SK-N-SH (cell line): ENCODE measurements at regions not wholly inside any gene's neighbourhood (a gene's known extent, or its start where the extent isn't known, plus 50 kb on each side); places are given as distances from the start of the nearest gene placed in this dataset.

Source experiments
- CTCF ChIA-PET: fragments of 300-600, 350-600 bp; formaldehyde crosslinking; extraction: SDS; loops from one replicate; lab custom pipeline; 2021; lab: Yijun Ruan, JAX
- POLR2A ChIA-PET: fragments of 350-600 bp; sonication (Branson Sonifier 250); formaldehyde crosslinking; extraction: SDS; loops from one replicate; lab custom pipeline; 2020; ENCODE audit warnings: antibody characterized with exemption, inconsistent platforms; lab: Yijun Ruan, JAX
- DNase-seq: peaks from one replicate; pipeline ENCODE4 v3.0.0; 2012
- H2AFZ ChIP-seq: fragments of 200-600 bp; sonication (generic); 2 replicates; pipeline ENCODE4 v1.8.1; 2016; ENCODE audit warnings: antibody characterized with exemption, mild to moderate bottlenecking, low read depth
- H3F3A ChIP-seq: fragments of 200-600 bp; sonication (generic); replicated peaks from 2 replicates; pipeline ENCODE3; 2016; ENCODE audit warnings: antibody characterized with exemption, mild to moderate bottlenecking; ENCODE audit not compliant: insufficient read depth
- H3K27ac ChIP-seq, 2 experiments: fragments of 200-500 bp in 1 of 2; fragments of 200-600 bp in 1 of 2; sonication (Bioruptor generic) in 1 of 2; sonication (generic), shearing (Covaris generic) in 1 of 2; 2 replicates each; pipeline versions ENCODE4 v1.5.1 to v1.6.1; 2014 to 2016; ENCODE audit warnings: low read depth in 2 of 2, inconsistent platforms in 1 of 2, low read length in 1 of 2, mild to moderate bottlenecking in 1 of 2, mixed read lengths in 1 of 2
- H3K27me3 ChIP-seq: fragments of 200-600 bp; sonication (generic), shearing (Covaris generic); 2 replicates; pipeline ENCODE4 v1.6.1; 2016; ENCODE audit warnings: mixed run types; ENCODE audit not compliant: insufficient read depth
- H3K36me3 ChIP-seq, 2 experiments: fragments of 200-500 bp in 1 of 2; fragments of 200-600 bp in 1 of 2; sonication (Bioruptor generic) in 1 of 2; sonication (generic) in 1 of 2; replicated peaks in 1 of 2; 2 replicates each; pipeline versions ENCODE3 to v1.5.1; 2014 to 2016; ENCODE audit warnings: low read length in 1 of 2, mild to moderate bottlenecking in 1 of 2; ENCODE audit not compliant: insufficient read depth in 2 of 2, control insufficient read depth in 1 of 2
- H3K4me1 ChIP-seq, 2 experiments: fragments of 200-500 bp in 1 of 2; fragments of 200-600 bp in 1 of 2; sonication (Bioruptor generic) in 1 of 2; sonication (generic), shearing (Covaris generic) in 1 of 2; 2 replicates each; pipeline versions ENCODE4 v1.5.1 to v1.6.1; 2014 to 2016; ENCODE audit warnings: low read depth in 1 of 2, low read length in 1 of 2, mixed run types in 1 of 2; ENCODE audit not compliant: insufficient read depth in 2 of 2, control insufficient read depth in 1 of 2
- H3K4me2 ChIP-seq: fragments of 200-600 bp; sonication (generic), shearing (Covaris generic); 2 replicates; pipeline ENCODE4 v1.6.1; 2017; ENCODE audit warnings: mixed run types
- H3K4me3 ChIP-seq, 2 experiments: fragments of 200-500 bp in 1 of 2; fragments of 200-600 bp in 1 of 2; sonication (Bioruptor generic) in 1 of 2; sonication (generic), shearing (Covaris generic) in 1 of 2; 2 replicates each; pipeline versions ENCODE4 v1.5.1 to v1.8.1; 2014 to 2016; ENCODE audit warnings: low read depth in 2 of 2, inconsistent platforms in 1 of 2, low read length in 1 of 2, mild to moderate bottlenecking in 1 of 2, mixed read lengths in 1 of 2, moderate library complexity in 1 of 2
- H3K79me2 ChIP-seq: fragments of 200-600 bp; sonication (generic); 2 replicates; pipeline ENCODE4 v1.8.1; 2017; ENCODE audit warnings: mild to moderate bottlenecking; ENCODE audit not compliant: insufficient read depth
- H3K9ac ChIP-seq: fragments of 200-600 bp; sonication (generic); 2 replicates; pipeline ENCODE4 v1.6.1; 2017; ENCODE audit warnings: mixed run types
- H3K9me2 ChIP-seq: fragments of 200-600 bp; sonication (generic); 2 replicates; pipeline ENCODE4 v1.6.1; 2017; ENCODE audit warnings: mixed run types
- H3K9me3 ChIP-seq: fragments of 200-600 bp; sonication (generic); 2 replicates; pipeline ENCODE4 v1.6.1; 2017; ENCODE audit warnings: mixed run types, mild to moderate bottlenecking, moderate library complexity
- H4K20me1 ChIP-seq: fragments of 200-600 bp; sonication (generic); 2 replicates; pipeline ENCODE4 v1.6.1; 2017; ENCODE audit warnings: mild to moderate bottlenecking, mixed run types; ENCODE audit not compliant: insufficient read depth
- FOSL2 ChIP-seq: IDR thresholded peaks from 2 replicates; pipeline ENCODE4 v1.4.0; 2012; ENCODE audit warnings: low read depth, mild to moderate bottlenecking, moderate library complexity, borderline replicate concordance
- FOXM1 ChIP-seq: IDR thresholded peaks from 2 replicates; pipeline ENCODE4 v1.4.0; 2012; ENCODE audit warnings: low read depth, mild to moderate bottlenecking
- GATA2 ChIP-seq: sonication (generic); formaldehyde crosslinking; IDR thresholded peaks from 2 replicates; pipeline ENCODE4 v1.5.0; 2020; ENCODE audit warnings: mild to moderate bottlenecking, missing genetic modification reagents
- REST ChIP-seq: IDR thresholded peaks from 2 replicates; pipeline ENCODE4 v1.6.1; 2012; ENCODE audit warnings: mild to moderate bottlenecking, low read depth, low read length, moderate library complexity
- SMC3 ChIP-seq: IDR thresholded peaks from 2 replicates; pipeline ENCODE4 v1.6.1; 2012; ENCODE audit warnings: low read depth, low read length, improper control_type of control experiment
- TAF1 ChIP-seq: IDR thresholded peaks from 2 replicates; pipeline ENCODE4 v1.6.1; 2012; ENCODE audit warnings: low read depth, mild to moderate bottlenecking, low read length, moderate library complexity, borderline replicate concordance
- WGBS: methylation state at CpG from one replicate; pipeline ENCODE4 v1.1.6; 2017; ENCODE audit warnings: low lambda C conversion rate; 5-methylcytosine and 5-hydroxymethylcytosine counted together

DNA sequence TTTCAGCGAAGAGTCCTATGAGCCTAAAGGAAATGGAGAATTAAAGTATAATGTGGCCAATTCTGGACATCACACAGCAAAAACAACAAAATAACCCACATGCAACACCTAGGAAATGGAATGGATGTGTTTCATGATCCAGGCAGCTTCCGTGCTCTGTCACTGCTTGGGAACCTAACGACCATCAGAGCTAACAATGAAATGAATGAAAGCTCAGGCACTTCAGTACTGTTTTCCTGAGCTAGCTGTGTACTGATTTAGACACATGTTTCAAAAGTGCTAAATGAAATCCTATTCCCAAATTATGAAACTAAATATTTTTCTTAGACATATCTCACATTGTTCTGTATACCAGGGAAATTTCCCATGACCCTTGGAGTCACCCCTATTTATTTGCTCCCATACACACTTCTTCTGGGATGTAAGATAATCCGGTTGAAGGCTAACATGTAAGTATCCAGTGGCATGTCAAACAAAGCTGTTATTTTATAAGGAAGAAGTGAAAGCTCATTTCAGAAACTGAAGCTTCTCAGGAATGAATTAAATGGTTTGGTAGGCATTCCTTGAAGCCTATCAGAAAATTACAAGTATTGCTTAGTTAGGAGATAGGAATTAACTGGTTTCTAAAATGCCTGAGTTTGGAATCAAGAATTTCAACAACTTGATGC, 108.5 kb upstream of the RND3 start:
- 96% methylated on average over 4 of the region's 4 CpGs for WGBS
- H3K9me3 ChIP-seq: no peaks in the 10 kb centered on the region
- no peak overlapping the region for H3K4me3 ChIP-seq
- peak overlapping the region; percentile 12; the same call in 1 of the 2 replicates for H2AFZ ChIP-seq
- no peaks in the 10 kb centered on the region for H4K20me1 ChIP-seq
- H3K36me3 ChIP-seq: no peaks in the 10 kb centered on the region
- H3K9me2 ChIP-seq: no peaks in the 10 kb centered on the region
- POLR2A ChIA-PET: no interaction called here
- no peaks in the 10 kb centered on the region for H3K27me3 ChIP-seq
- H3K27ac ChIP-seq: peak overlapping the region; percentile 43 to 53; a peak in 3 of 4 replicates
- no peak overlapping the region for H3K4me2 ChIP-seq
- no peak overlapping the region for H3K9ac ChIP-seq
- peaks cover 11% of the 10 kb centered on the region for H3F3A ChIP-seq
- TF ChIP-seq FOSL2 (peak; percentile 4; the same call in 1 of the 2 replicates), SMC3 (no peak)
- CTCF ChIA-PET: no interaction called here
- no peaks in the 10 kb centered on the region for H3K79me2 ChIP-seq
- H3K4me1 ChIP-seq: peaks cover 0 to 4% of the 10 kb centered on the region in 2 experiments; a peak in 3 of 4 replicates
- DNase-seq: no peak

- POLR2A ChIA-PET: no interaction called here
- no peak overlapping the region for H3K27ac ChIP-seq
Observed at GRCh38 chr2:150594299-150594698, 106.8 kb upstream of the RND3 start.

More at GRCh38 chr2:150594299-150594698, 106.8 kb upstream of the RND3 start:
- Histone ChIP-seq H3K9me3 (no peaks in the 10 kb centered on the region), H2AFZ (no peak overlapping the region), H3K9ac (no peak overlapping the region), H3K4me2 (no peak overlapping the region), H3K9me2 (no peaks in the 10 kb centered on the region), H3K27me3 (no peaks in the 10 kb centered on the region), H3K36me3 (no peaks in the 10 kb centered on the region), H3K4me1 (peaks cover 0 to 4% of the 10 kb centered on the region in 2 experiments; a peak in 3 of 4 replicates), H4K20me1 (no peaks in the 10 kb centered on the region), H3F3A (peaks cover 5% of the 10 kb centered on the region), H3K4me3 (no peak overlapping the region), H3K79me2 (no peaks in the 10 kb centered on the region)
- no peak for TF ChIP-seq REST
- TF ChIP-seq SMC3: no peak
- no peak for TF ChIP-seq TAF1
- no peak for TF ChIP-seq FOXM1
- no peak for TF ChIP-seq GATA2 (CRISPR knock-in tag)
- CTCF ChIA-PET: no interaction called here
- 94% methylated on average over 5 of the region's 5 CpGs for WGBS
- DNase-seq: no peak
